ENCODE measurements at regions not wholly inside any gene's neighbourhood (a gene's known extent, or its start where the extent isn't known, plus 50 kb on each side); places are given as distances from the start of the nearest gene placed in this dataset.

DNA sequence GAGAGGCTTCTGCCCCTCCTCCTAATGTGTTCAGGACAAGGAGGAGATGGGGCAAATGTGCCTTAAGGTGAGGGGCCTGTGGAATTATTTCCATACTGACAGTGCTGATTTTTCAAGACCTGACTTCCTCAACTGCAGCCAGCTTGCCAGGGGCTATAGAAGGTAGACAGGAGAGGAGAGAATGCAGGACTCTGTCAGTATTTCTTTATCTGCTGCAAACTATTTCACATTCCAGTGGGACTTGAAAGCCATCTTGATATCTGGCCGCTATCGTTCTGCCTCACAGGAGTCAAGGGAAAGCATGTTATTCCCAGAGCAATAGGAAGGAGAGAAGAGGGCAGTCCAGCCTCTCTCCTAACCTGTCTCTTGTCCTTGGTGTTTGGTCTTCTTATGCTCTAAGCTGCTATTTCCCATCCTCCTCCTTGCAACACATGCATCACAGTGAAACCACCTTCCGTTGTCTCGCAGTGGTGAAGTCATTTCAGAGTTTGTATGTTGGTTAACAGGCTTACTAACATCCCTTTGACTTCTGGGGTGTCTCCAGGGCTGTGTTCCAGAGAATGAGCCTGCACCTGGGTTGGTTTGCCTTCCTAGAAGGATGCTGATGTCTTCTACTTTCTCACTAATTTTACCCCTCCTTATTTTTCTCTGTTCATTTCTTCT lies 95.1 kb upstream of the MRPS22 start:
- Histone ChIP-seq H3K4me2 (ENCODE audit: low read length) (no peak overlapping the region), H3K79me2 (no peaks in the 10 kb centered on the region), H3K36me3 (ENCODE audit: control insufficient read depth, insufficient read depth, low read length) (no peaks in the 10 kb centered on the region), H3K27ac (no peak overlapping the region), H3K9ac (no peak overlapping the region), H3K27me3 (ENCODE audit: control insufficient read depth, insufficient read depth, low read length) (no peaks in the 10 kb centered on the region), H3K4me1 (no peaks in the 10 kb centered on the region), H3K4me3 (ENCODE audit: low read depth, low read length) (no peak overlapping the region), H3K9me3 (ENCODE audit: control insufficient read depth, low read length) (no peaks in the 10 kb centered on the region), H2AFZ (no peak overlapping the region)
- TF ChIP-seq, protein P1, sequence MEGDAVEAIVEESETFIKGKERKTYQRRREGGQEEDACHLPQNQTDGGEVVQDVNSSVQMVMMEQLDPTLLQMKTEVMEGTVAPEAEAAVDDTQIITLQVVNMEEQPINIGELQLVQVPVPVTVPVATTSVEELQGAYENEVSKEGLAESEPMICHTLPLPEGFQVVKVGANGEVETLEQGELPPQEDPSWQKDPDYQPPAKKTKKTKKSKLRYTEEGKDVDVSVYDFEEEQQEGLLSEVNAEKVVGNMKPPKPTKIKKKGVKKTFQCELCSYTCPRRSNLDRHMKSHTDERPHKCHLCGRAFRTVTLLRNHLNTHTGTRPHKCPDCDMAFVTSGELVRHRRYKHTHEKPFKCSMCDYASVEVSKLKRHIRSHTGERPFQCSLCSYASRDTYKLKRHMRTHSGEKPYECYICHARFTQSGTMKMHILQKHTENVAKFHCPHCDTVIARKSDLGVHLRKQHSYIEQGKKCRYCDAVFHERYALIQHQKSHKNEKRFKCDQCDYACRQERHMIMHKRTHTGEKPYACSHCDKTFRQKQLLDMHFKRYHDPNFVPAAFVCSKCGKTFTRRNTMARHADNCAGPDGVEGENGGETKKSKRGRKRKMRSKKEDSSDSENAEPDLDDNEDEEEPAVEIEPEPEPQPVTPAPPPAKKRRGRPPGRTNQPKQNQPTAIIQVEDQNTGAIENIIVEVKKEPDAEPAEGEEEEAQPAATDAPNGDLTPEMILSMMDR (IDR thresholded peaks at IDR 0.05): no peak

DNA sequence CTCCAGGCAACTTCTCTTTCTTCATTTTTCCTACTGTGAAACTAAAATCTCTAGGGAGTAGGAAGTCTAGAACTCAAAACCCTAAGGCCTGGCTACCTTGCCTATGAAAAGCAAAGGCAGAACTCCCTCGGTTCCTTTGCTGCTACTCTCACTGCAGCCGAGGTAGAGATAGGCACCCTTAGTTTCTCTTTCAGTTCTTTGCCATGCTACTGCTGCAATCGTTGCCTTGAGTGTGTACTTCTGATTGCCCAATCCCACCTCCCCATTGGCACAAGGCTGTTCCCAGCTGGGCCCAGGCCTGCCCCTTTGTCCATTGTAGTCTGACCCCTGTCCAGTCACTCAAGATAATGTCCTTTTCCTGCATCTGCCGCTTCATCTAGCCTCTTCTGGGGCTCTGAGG lies 92.3 kb upstream of the MRPS22 start:
- Histone ChIP-seq H3K36me3 (ENCODE audit: control insufficient read depth, insufficient read depth, low read length) (no peaks in the 10 kb centered on the region), H3K4me2 (ENCODE audit: low read length) (no peak overlapping the region), H3K27me3 (ENCODE audit: control insufficient read depth, insufficient read depth, low read length) (no peaks in the 10 kb centered on the region), H3K27ac (no peak overlapping the region), H3K79me2 (no peaks in the 10 kb centered on the region), H2AFZ (no peak overlapping the region), H3K9me3 (ENCODE audit: control insufficient read depth, low read length) (no peaks in the 10 kb centered on the region), H3K9ac (no peak overlapping the region), H3K4me3 (ENCODE audit: low read depth, low read length) (no peak overlapping the region), H3K4me1 (no peaks in the 10 kb centered on the region)
- TF ChIP-seq, protein P1 (IDR thresholded peaks at IDR 0.05): no peak

DNA sequence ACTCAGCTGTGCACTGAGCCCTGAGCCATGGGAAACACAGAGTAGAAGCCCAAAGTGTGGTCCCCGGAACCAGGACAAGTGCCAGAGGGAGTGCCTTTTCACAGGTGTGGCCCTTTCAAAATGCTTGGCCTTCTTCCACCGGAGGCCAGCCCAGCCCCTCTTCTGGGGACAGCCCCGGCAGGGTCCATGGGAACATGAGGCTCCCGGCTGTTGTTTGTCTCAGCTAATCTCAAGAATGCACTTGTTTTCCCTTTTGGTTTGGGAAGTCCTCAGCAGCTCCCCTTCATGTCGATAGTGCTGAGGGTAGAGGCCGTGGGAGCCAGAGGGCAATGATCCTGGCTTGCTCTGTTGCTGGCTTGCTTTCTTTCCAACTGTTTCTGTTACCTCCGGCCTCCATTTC lies 91.1 kb upstream of the MRPS22 start:
- Histone ChIP-seq H3K4me2 (ENCODE audit: low read length) (no peak overlapping the region), H3K9me3 (ENCODE audit: control insufficient read depth, low read length) (no peaks in the 10 kb centered on the region), H2AFZ (no peak overlapping the region), H3K79me2 (no peaks in the 10 kb centered on the region), H3K4me3 (ENCODE audit: low read depth, low read length) (no peak overlapping the region), H3K27me3 (ENCODE audit: control insufficient read depth, insufficient read depth, low read length) (no peaks in the 10 kb centered on the region), H3K4me1 (no peaks in the 10 kb centered on the region), H3K36me3 (ENCODE audit: control insufficient read depth, insufficient read depth, low read length) (no peaks in the 10 kb centered on the region), H3K27ac (no peak overlapping the region), H3K9ac (no peak overlapping the region)
- TF ChIP-seq, protein P1 (IDR thresholded peaks at IDR 0.05): no peak

DNA sequence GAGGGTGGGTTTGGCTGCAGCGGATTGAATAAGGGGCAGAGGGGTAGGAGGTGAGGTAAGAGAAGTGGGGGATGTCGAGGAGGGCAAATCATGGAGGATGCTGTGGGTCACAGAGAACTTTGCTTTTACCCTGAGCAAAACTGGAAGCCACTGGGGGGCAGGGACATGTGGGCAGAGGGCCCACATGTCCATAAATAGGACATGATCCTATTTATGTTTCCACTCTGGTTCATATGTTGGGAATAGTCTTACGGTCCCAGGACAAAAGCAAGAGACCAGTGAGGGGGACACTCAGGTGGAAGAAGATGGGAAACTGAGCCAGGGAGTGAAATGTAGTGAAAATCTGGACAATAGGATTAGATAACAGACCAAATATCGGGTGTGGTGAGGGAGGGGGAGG lies 85.5 kb upstream of the MRPS22 start:
- no peaks in the 10 kb centered on the region for H3K27me3 ChIP-seq (ENCODE audit: control insufficient read depth, insufficient read depth, low read length)
- TF ChIP-seq, protein P1 (IDR thresholded peaks at IDR 0.05): no peak
- no peaks in the 10 kb centered on the region for H3K36me3 ChIP-seq (ENCODE audit: control insufficient read depth, insufficient read depth, low read length)
- H3K4me3 ChIP-seq (ENCODE audit: low read depth, low read length): no peak overlapping the region
- H3K27ac ChIP-seq: no peak overlapping the region
- H3K9me3 ChIP-seq (ENCODE audit: control insufficient read depth, low read length): no peaks in the 10 kb centered on the region
- H3K79me2 ChIP-seq: no peaks in the 10 kb centered on the region
- no peaks in the 10 kb centered on the region for H3K4me1 ChIP-seq
- no peak overlapping the region for H3K4me2 ChIP-seq (ENCODE audit: low read length)
- no peak overlapping the region for H2AFZ ChIP-seq
- H3K9ac ChIP-seq: no peak overlapping the region

DNA sequence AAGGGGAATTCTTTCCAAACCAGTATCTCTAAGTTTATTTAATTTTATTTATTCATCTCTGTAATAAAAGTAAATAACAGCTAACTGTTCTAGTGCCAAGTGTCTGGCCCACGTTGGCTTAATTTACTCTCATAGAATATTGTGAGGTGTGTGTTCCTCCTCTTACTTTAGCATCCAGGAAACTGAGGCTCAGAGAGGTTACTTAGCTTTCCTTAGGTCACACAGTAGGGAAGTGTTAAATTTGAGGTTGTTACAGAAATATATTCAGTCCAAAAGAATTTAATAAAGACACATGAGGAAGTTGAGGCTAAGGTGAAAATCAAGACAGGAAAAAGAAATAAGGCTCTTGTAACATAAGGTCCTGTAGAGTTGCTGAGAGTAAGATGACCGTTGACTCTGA lies 84.4 kb upstream of the MRPS22 start:
- Histone ChIP-seq H3K27ac (no peak overlapping the region), H3K9me3 (ENCODE audit: control insufficient read depth, low read length) (no peaks in the 10 kb centered on the region), H3K4me1 (no peaks in the 10 kb centered on the region), H3K79me2 (no peaks in the 10 kb centered on the region), H3K9ac (no peak overlapping the region), H3K36me3 (ENCODE audit: control insufficient read depth, insufficient read depth, low read length) (no peaks in the 10 kb centered on the region), H3K4me2 (ENCODE audit: low read length) (no peak overlapping the region), H3K4me3 (ENCODE audit: low read depth, low read length) (no peak overlapping the region), H3K27me3 (ENCODE audit: control insufficient read depth, insufficient read depth, low read length) (no peaks in the 10 kb centered on the region), H2AFZ (no peak overlapping the region)
- TF ChIP-seq, protein P1 (IDR thresholded peaks at IDR 0.05): no peak

All from parathyroid adenoma (tissue), 2 donors.